WTC11 (cell line): ENCODE measurements at regions not wholly inside any gene's neighbourhood (a gene's known extent, or its start where the extent isn't known, plus 50 kb on each side); places are given as distances from the start of the nearest gene placed in this dataset.

Experiments
- ATAC-seq: fragments of 200-7000 bp; cut with Tn5 transposase; 2 replicates; pipeline ENCODE4 v1.10.0; 2021; ENCODE audit warnings: mild to moderate bottlenecking, moderate library complexity
- CTCF ChIA-PET: fragments of 300-600 bp; sonication (Branson Sonifier 250); formaldehyde crosslinking; loops from one replicate; lab custom pipeline; 2021; ENCODE audit warnings: antibody characterized with exemption; lab: Charles Lee
- POLR2A ChIA-PET: fragments of 350-600 bp; sonication (Branson Sonifier 250); formaldehyde crosslinking; loops from one replicate; lab custom pipeline; 2021; ENCODE audit warnings: antibody characterized with exemption; lab: Charles Lee
- DNase-seq: peaks from one replicate; pipeline ENCODE4 v3.0.0; 2021; ENCODE audit warnings: low spot score
- H3K27ac Mint-ChIP-seq: 2 replicates; pipeline ENCODE4 v1.8.0; 2021; ENCODE audit warnings: mixed read lengths
- H3K27me3 Mint-ChIP-seq: 2 replicates; pipeline ENCODE4 v1.8.0; 2021; ENCODE audit warnings: low read depth, mild to moderate bottlenecking, moderate library complexity, mixed read lengths
- H3K36me3 Mint-ChIP-seq: 2 replicates; pipeline ENCODE4 v1.8.0; 2021; ENCODE audit warnings: mixed read lengths
- H3K4me1 Mint-ChIP-seq: 2 replicates; pipeline ENCODE4 v1.8.0; 2022; ENCODE audit warnings: mixed read lengths
- H3K4me3 Mint-ChIP-seq: 2 replicates; pipeline ENCODE4 v1.8.0; 2021; ENCODE audit warnings: mild to moderate bottlenecking, moderate library complexity, mixed read lengths
- H3K9me3 Mint-ChIP-seq: 2 replicates; pipeline ENCODE4 v1.8.0; 2021; ENCODE audit warnings: mixed read lengths
- ATF1 ChIP-seq: sonication (generic); formaldehyde crosslinking; IDR thresholded peaks from 2 replicates; pipeline ENCODE4 v1.8.1; 2023; ENCODE audit warnings: mild to moderate bottlenecking, moderate library complexity, missing genetic modification reagents
- CBFB ChIP-seq: sonication (generic); formaldehyde crosslinking; IDR thresholded peaks from 2 replicates; pipeline ENCODE4 v1.8.1; 2022; ENCODE audit warnings: mild to moderate bottlenecking, low read depth, missing genetic modification reagents
- FOXJ3 ChIP-seq: sonication (generic); formaldehyde crosslinking; IDR thresholded peaks from 2 replicates; pipeline ENCODE4 v1.9.0; 2021; ENCODE audit warnings: missing genetic modification reagents, mild to moderate bottlenecking, borderline replicate concordance
- STAT6 ChIP-seq: sonication (generic); formaldehyde crosslinking; conservative IDR thresholded peaks from 2 replicates; pipeline ENCODE4 v1.8.1; 2023; ENCODE audit warnings: mild to moderate bottlenecking, low read depth, missing genetic modification reagents, moderate library complexity
- ZNF416 ChIP-seq: fragments of 250-450 bp; sonication (Bioruptor Pico); IDR thresholded peaks from 2 replicates; pipeline ENCODE4 v1.9.0; 2021; ENCODE audit warnings: mild to moderate bottlenecking, inconsistent platforms
- ZNF512 ChIP-seq: sonication (generic); formaldehyde crosslinking; IDR thresholded peaks from 2 replicates; pipeline ENCODE4 v1.8.1; 2022; ENCODE audit warnings: missing genetic modification reagents, borderline replicate concordance
- ZSCAN18 ChIP-seq: fragments of 250-450 bp; sonication (Bioruptor Pico); IDR thresholded peaks from 2 replicates; pipeline ENCODE4 v2.1.2; 2022; ENCODE audit warnings: mild to moderate bottlenecking, moderate library complexity
- TF ChIP-seq, protein P1 (sequence below): sonication (generic); formaldehyde crosslinking; IDR thresholded peaks from 2 replicates; pipeline ENCODE4 v1.8.1; 2022; ENCODE audit warnings: mild to moderate bottlenecking, missing genetic modification reagents, moderate library complexity, borderline replicate concordance
- TF ChIP-seq, protein P2 (sequence below): sonication (generic); formaldehyde crosslinking; IDR thresholded peaks from 2 replicates; pipeline ENCODE4 v1.8.1; 2023; ENCODE audit warnings: mild to moderate bottlenecking, missing genetic modification reagents
- TF ChIP-seq, protein P3 (sequence below): sonication (generic); formaldehyde crosslinking; IDR thresholded peaks from 2 replicates; pipeline ENCODE4 v1.8.1; 2023; ENCODE audit warnings: mild to moderate bottlenecking, missing genetic modification reagents
- TF ChIP-seq, protein P4 (sequence below): sonication (generic); formaldehyde crosslinking; IDR thresholded peaks from 2 replicates; pipeline ENCODE4 v1.8.0; 2023; ENCODE audit warnings: mild to moderate bottlenecking, missing genetic modification reagents

GRCh38 chr7:51613911-51614357 is 297.3 kb upstream of the COBL start (continued):
- TF ChIP-seq ZNF512 (CRISPR knock-in tag), result no peak
- TF ChIP-seq CBFB (CRISPR knock-in tag), result no peak
- TF ChIP-seq, protein P1, sequence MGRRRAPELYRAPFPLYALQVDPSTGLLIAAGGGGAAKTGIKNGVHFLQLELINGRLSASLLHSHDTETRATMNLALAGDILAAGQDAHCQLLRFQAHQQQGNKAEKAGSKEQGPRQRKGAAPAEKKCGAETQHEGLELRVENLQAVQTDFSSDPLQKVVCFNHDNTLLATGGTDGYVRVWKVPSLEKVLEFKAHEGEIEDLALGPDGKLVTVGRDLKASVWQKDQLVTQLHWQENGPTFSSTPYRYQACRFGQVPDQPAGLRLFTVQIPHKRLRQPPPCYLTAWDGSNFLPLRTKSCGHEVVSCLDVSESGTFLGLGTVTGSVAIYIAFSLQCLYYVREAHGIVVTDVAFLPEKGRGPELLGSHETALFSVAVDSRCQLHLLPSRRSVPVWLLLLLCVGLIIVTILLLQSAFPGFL (CRISPR knock-in tag), result no peak

DNA sequence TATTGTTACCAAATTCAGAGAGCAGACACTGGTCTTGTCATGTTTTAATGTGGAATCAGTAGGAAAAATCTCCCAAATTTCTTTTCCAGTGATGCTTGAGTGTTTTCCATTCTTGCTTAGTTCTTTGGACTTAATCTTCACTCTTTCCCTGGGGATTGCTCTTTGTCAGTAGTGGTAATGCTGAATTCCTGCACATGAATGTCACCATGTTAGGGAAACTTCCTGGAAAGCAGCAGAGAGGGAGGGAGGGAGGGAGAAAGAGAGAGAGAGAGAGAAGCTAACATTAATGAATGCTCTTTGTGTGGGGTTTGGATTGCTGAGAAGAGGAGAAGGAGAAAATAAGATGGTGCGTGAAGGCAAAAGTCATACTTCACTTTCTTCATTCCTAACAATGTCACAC is 295.3 kb upstream of the COBL start:
- no peaks in the 10 kb centered on the region for H3K27me3 Mint-ChIP-seq
- H3K9me3 Mint-ChIP-seq, result peaks cover 4% of the 10 kb centered on the region; the same call in 1 of the 2 replicates
- peaks cover 8% of the 10 kb centered on the region for H3K4me1 Mint-ChIP-seq
- H3K36me3 Mint-ChIP-seq, result no peaks in the 10 kb centered on the region
- TF ChIP-seq, protein P2, sequence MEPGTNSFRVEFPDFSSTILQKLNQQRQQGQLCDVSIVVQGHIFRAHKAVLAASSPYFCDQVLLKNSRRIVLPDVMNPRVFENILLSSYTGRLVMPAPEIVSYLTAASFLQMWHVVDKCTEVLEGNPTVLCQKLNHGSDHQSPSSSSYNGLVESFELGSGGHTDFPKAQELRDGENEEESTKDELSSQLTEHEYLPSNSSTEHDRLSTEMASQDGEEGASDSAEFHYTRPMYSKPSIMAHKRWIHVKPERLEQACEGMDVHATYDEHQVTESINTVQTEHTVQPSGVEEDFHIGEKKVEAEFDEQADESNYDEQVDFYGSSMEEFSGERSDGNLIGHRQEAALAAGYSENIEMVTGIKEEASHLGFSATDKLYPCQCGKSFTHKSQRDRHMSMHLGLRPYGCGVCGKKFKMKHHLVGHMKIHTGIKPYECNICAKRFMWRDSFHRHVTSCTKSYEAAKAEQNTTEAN (CRISPR knock-in tag), result no peak
- TF ChIP-seq FOXJ3 (CRISPR knock-in tag) (no peak), ATF1 (CRISPR knock-in tag) (no peak), ZSCAN18 (CRISPR knock-in tag) (no peak), STAT6 (CRISPR knock-in tag) (no peak), ZNF416 (CRISPR knock-in tag) (no peak)
- TF ChIP-seq, protein P3, sequence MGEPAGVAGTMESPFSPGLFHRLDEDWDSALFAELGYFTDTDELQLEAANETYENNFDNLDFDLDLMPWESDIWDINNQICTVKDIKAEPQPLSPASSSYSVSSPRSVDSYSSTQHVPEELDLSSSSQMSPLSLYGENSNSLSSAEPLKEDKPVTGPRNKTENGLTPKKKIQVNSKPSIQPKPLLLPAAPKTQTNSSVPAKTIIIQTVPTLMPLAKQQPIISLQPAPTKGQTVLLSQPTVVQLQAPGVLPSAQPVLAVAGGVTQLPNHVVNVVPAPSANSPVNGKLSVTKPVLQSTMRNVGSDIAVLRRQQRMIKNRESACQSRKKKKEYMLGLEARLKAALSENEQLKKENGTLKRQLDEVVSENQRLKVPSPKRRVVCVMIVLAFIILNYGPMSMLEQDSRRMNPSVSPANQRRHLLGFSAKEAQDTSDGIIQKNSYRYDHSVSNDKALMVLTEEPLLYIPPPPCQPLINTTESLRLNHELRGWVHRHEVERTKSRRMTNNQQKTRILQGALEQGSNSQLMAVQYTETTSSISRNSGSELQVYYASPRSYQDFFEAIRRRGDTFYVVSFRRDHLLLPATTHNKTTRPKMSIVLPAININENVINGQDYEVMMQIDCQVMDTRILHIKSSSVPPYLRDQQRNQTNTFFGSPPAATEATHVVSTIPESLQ (CRISPR knock-in tag), result no peak
- TF ChIP-seq, protein P4, sequence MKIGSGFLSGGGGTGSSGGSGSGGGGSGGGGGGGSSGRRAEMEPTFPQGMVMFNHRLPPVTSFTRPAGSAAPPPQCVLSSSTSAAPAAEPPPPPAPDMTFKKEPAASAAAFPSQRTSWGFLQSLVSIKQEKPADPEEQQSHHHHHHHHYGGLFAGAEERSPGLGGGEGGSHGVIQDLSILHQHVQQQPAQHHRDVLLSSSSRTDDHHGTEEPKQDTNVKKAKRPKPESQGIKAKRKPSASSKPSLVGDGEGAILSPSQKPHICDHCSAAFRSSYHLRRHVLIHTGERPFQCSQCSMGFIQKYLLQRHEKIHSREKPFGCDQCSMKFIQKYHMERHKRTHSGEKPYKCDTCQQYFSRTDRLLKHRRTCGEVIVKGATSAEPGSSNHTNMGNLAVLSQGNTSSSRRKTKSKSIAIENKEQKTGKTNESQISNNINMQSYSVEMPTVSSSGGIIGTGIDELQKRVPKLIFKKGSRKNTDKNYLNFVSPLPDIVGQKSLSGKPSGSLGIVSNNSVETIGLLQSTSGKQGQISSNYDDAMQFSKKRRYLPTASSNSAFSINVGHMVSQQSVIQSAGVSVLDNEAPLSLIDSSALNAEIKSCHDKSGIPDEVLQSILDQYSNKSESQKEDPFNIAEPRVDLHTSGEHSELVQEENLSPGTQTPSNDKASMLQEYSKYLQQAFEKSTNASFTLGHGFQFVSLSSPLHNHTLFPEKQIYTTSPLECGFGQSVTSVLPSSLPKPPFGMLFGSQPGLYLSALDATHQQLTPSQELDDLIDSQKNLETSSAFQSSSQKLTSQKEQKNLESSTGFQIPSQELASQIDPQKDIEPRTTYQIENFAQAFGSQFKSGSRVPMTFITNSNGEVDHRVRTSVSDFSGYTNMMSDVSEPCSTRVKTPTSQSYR (CRISPR knock-in tag), result no peak
- CTCF ChIA-PET, result interaction anchor here (0.9 kb wide), 1 partner anchor 181 kb away, joined by 3 read pairs; no protein-coding TSS in a partner anchor
- DNase-seq, result no peak
- H3K27ac Mint-ChIP-seq, result no peak overlapping the region
- H3K4me3 Mint-ChIP-seq, result no peak overlapping the region
- peak; percentile 26; the same call in 1 of the 2 replicates for ATAC-seq
- POLR2A ChIA-PET, result no interaction called here
